ENCODE measurements at regions not wholly inside any gene's neighbourhood (a gene's known extent, or its start where the extent isn't known, plus 50 kb on each side); places are given as distances from the start of the nearest gene placed in this dataset.

- no peak for TF ChIP-seq RAD21 (IDR thresholded peaks at IDR 0.05; ENCODE audit: low read depth)
- no peak for TF ChIP-seq TEAD4 (IDR thresholded peaks at IDR 0.05)
Observed at GRCh38 chr17:71917715-71918114, 203.1 kb upstream of the SOX9 start.
